ENCODE measurements at regions not wholly inside any gene's neighbourhood (a gene's known extent, or its start where the extent isn't known, plus 50 kb on each side); places are given as distances from the start of the nearest gene placed in this dataset.

DNA sequence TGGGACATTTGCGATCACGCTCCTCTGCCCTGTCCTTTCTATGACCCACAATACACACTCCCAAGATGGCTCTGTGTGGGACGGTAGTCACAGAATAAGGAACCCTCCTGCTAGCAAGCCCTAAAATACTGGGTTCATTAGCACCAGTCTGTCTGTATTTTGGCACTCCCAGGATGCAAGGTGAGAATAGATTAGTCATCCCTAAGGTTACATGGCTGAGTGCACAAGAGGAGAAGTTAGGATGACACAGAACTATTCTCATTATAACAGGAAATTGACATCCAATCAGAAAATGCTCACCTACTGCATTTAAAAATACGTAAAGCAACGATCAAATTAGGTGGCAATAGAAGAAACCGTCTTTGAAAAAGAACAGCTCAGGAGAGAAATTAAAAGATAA, 590.2 kb downstream of the EPHA4 start:
- Histone ChIP-seq H3F3A (ENCODE audit: low read length, unreplicated experiment) (no peaks in the 10 kb centered on the region), H2AFZ (ENCODE audit: low read length) (no peak overlapping the region), H3K79me2 (ENCODE audit: low read length) (no peaks in the 10 kb centered on the region), H3K4me3 (ENCODE audit: low read length) (no peak overlapping the region), H3K27ac (ENCODE audit: low read length) (no peak overlapping the region), H3K36me3 (ENCODE audit: low read depth, low read length) (no peaks in the 10 kb centered on the region), H3K4me1 (ENCODE audit: insufficient read depth, low read length) (no peaks in the 10 kb centered on the region; the same call in 1 of the 2 replicates), H3K9ac (ENCODE audit: low read length) (no peak overlapping the region), H3K9me2 (replicated peaks; ENCODE audit: low read length) (no peaks in the 10 kb centered on the region), H4K20me1 (ENCODE audit: low read length) (no peaks in the 10 kb centered on the region), H3K4me2 (ENCODE audit: low read length) (no peak overlapping the region), H3K27me3 (ENCODE audit: low read length) (no peaks in the 10 kb centered on the region), H3K9me3 (ENCODE audit: low read length) (no peaks in the 10 kb centered on the region)
- no TSS peak for BruUV-seq (replicated peaks)
- intact Hi-C loops (cut with micrococcal nuclease) = no loop called here
- ChIA-PET POLR2A (ENCODE audit: unreplicated experiment) (no interaction called here), CTCF (no interaction called here)
- no peak for TF ChIP-seq EZH2phosphoT487 (IDR thresholded peaks at IDR 0.05; ENCODE audit: borderline replicate concordance, low read length)
- TF ChIP-seq EZH2 (IDR thresholded peaks at IDR 0.05; ENCODE audit: low read length, unreplicated experiment) = no peak
- TF ChIP-seq, protein P1, sequence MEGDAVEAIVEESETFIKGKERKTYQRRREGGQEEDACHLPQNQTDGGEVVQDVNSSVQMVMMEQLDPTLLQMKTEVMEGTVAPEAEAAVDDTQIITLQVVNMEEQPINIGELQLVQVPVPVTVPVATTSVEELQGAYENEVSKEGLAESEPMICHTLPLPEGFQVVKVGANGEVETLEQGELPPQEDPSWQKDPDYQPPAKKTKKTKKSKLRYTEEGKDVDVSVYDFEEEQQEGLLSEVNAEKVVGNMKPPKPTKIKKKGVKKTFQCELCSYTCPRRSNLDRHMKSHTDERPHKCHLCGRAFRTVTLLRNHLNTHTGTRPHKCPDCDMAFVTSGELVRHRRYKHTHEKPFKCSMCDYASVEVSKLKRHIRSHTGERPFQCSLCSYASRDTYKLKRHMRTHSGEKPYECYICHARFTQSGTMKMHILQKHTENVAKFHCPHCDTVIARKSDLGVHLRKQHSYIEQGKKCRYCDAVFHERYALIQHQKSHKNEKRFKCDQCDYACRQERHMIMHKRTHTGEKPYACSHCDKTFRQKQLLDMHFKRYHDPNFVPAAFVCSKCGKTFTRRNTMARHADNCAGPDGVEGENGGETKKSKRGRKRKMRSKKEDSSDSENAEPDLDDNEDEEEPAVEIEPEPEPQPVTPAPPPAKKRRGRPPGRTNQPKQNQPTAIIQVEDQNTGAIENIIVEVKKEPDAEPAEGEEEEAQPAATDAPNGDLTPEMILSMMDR (conservative IDR thresholded peaks at IDR 0.05; ENCODE audit: low read depth, low read length) = no peak
- DNase-seq (no peak), ATAC-seq (no peak)

DNA sequence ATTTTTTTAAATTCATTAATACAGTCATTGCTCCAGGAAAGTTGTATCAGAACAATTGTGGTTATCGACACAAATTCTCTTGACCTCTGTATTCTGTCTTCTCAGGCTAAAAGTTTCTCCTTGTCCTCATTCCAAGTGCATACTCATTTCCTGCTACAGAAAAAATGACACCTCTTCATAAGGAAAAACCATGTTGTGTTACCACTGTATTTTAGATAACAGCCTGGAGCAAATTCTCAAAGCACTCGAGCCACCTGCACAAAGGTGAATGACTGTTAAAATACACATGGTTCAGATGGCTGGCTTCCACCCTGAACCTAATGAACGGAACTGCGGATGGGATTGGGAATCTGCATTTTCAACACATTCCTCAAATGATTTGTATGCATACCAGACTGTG, 586.5 kb downstream of the EPHA4 start:
- intact Hi-C loops (cut with micrococcal nuclease) = no loop called here
- POLR2A ChIA-PET (ENCODE audit: unreplicated experiment) = no interaction called here

GRCh38 chr2:220987839-220988238, 584.3 kb downstream of the EPHA4 start:
- BruUV-seq (replicated peaks) = no TSS peak

More for the DNA sequence above, 586.5 kb downstream of the EPHA4 start:
- TF ChIP-seq EZH2phosphoT487 (IDR thresholded peaks at IDR 0.05; ENCODE audit: borderline replicate concordance, low read length) (no peak), EZH2 (IDR thresholded peaks at IDR 0.05; ENCODE audit: low read length, unreplicated experiment) (no peak)
- TF ChIP-seq, protein P1 (conservative IDR thresholded peaks at IDR 0.05; ENCODE audit: low read depth, low read length) = no peak
- no peaks in the 10 kb centered on the region for H3K9me3 ChIP-seq (ENCODE audit: low read length)
- DNase-seq (peak; percentile 33), ATAC-seq (no peak)
- CTCF ChIA-PET = no interaction called here
- H3F3A ChIP-seq (ENCODE audit: low read length, unreplicated experiment) = no peaks in the 10 kb centered on the region
- no peak overlapping the region for H3K4me2 ChIP-seq (ENCODE audit: low read length)
- no peak overlapping the region for H3K4me3 ChIP-seq (ENCODE audit: low read length)
- no TSS peak for BruUV-seq (replicated peaks)
- no peak overlapping the region for H2AFZ ChIP-seq (ENCODE audit: low read length)
- H3K9ac ChIP-seq (ENCODE audit: low read length) = no peak overlapping the region
- H4K20me1 ChIP-seq (ENCODE audit: low read length) = no peaks in the 10 kb centered on the region
- no peaks in the 10 kb centered on the region for H3K79me2 ChIP-seq (ENCODE audit: low read length)
- H3K36me3 ChIP-seq (ENCODE audit: low read depth, low read length) = no peaks in the 10 kb centered on the region
- no peak overlapping the region for H3K27ac ChIP-seq (ENCODE audit: low read length)
- H3K4me1 ChIP-seq (ENCODE audit: insufficient read depth, low read length) = no peaks in the 10 kb centered on the region; the same call in 1 of the 2 replicates
- no peaks in the 10 kb centered on the region; the same call in 1 of the 2 replicates for H3K9me2 ChIP-seq (replicated peaks; ENCODE audit: low read length)
- no peaks in the 10 kb centered on the region for H3K27me3 ChIP-seq (ENCODE audit: low read length)

More at GRCh38 chr2:220987839-220988238, 584.3 kb downstream of the EPHA4 start:
- no peak overlapping the region for H2AFZ ChIP-seq (ENCODE audit: low read length)
- ChIA-PET POLR2A (ENCODE audit: unreplicated experiment) (no interaction called here), CTCF (no interaction called here)
- no peaks in the 10 kb centered on the region; the same call in none of the 2 replicates for H3K9me2 ChIP-seq (replicated peaks; ENCODE audit: low read length)
- H3F3A ChIP-seq (ENCODE audit: low read length, unreplicated experiment) = no peaks in the 10 kb centered on the region
- TF ChIP-seq EZH2phosphoT487 (IDR thresholded peaks at IDR 0.05; ENCODE audit: borderline replicate concordance, low read length) (no peak), EZH2 (IDR thresholded peaks at IDR 0.05; ENCODE audit: low read length, unreplicated experiment) (no peak)
- TF ChIP-seq, protein P1 (conservative IDR thresholded peaks at IDR 0.05; ENCODE audit: low read depth, low read length) = no peak
- no peaks in the 10 kb centered on the region for H3K36me3 ChIP-seq (ENCODE audit: low read depth, low read length)
- H3K4me2 ChIP-seq (ENCODE audit: low read length) = no peak overlapping the region
- H3K4me1 ChIP-seq (ENCODE audit: insufficient read depth, low read length) = no peaks in the 10 kb centered on the region; the same call in 1 of the 2 replicates
- H4K20me1 ChIP-seq (ENCODE audit: low read length) = no peaks in the 10 kb centered on the region
- no peaks in the 10 kb centered on the region for H3K9me3 ChIP-seq (ENCODE audit: low read length)
- H3K4me3 ChIP-seq (ENCODE audit: low read length) = no peak overlapping the region
- DNase-seq = no peak
- H3K27ac ChIP-seq (ENCODE audit: low read length) = no peak overlapping the region
- intact Hi-C loops (cut with micrococcal nuclease) = no loop called here
- no peak overlapping the region for H3K9ac ChIP-seq (ENCODE audit: low read length)
- no peaks in the 10 kb centered on the region for H3K27me3 ChIP-seq (ENCODE audit: low read length)
- no peaks in the 10 kb centered on the region for H3K79me2 ChIP-seq (ENCODE audit: low read length)
- no peak for ATAC-seq
